HG02763 (cell line): ENCODE measurements at regions not wholly inside any gene's neighbourhood (a gene's known extent, or its start where the extent isn't known, plus 50 kb on each side); places are given as distances from the start of the nearest gene placed in this dataset.

Experiments used
- ATAC-seq: cut with Tn5 transposase; IDR thresholded peaks from one replicate; pipeline ENCODE4 v1.9.1; 2021; ENCODE audit warnings: mild to moderate bottlenecking, moderate library complexity; ENCODE audit not compliant: unreplicated experiment

DNA sequence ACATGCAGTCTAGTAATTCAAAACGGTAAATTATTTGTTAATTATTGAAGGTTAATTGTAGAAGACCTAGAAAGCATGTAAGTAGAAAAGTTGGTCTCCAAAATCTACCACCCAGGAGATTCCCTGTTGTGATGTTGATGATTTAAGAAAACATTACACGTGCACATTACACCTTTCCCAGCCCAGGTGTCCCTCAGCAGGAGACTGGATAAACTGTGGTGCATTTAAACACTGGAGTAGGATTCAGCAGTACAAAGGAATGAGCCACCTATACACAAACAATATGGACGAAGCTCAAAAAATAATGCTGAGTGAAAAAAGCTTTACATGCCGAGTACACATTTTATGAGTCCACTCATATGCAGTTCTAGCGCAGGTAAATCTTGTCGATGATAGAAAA, 109.0 kb upstream of the STARD3NL start:
- ATAC-seq, result no peak

- ATAC-seq, result no peak
Measured at GRCh38 chr7:38070718-38071117, 107.3 kb upstream of the STARD3NL start.

DNA sequence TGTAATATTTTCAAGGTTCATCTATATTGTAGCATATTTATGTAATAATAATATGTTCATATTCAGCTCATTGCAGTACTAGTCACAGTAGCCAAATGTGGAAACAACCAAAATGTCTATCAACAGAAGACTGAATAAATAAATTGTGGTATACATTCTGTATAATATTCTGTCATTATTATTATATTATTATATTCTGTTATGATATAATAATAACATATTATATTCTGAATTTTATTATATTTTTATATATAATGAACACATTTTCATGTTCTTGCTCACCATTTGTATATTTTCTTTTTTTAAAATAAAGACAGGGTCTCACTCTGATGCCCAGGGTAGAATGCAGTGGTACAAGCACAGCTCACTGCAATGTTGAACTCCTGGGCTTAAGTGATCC, 91.2 kb upstream of the STARD3NL start:
- no peak for ATAC-seq

- ATAC-seq, result no peak
Measured at GRCh38 chr7:38102507-38102906, 75.5 kb upstream of the STARD3NL start.

DNA sequence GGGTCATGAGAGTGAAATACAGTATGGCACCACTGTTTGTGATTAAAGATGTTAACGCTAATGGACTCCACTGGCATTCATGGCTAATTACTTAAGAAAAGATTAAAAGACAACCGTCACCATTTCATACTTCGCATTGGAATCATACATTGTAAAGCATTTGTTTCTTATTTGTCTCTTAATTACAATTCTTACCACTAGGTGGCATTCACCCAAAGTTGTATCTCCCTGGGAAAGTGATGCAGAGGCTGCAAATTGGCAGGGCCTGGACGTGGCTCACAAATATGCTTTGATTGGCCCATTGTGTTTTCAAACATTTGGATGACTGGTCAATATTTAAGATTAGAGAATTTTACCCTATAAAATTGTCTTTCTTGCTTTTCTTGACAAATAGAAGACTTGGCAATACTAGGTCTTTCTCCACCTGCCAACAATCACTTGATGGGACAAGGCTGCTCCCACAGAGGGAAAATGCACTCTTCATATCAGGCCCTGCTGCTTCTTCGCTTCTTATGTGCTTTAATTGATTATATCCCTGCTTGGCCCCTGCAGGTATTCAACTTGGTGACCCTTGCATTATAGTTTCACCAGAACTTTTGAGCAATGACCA, 72.1 kb upstream of the STARD3NL start:
- peak; percentile 60 for ATAC-seq

GRCh38 chr7:38107486-38107893, 70.6 kb upstream of the STARD3NL start:
- peak; percentile 60 for ATAC-seq

DNA sequence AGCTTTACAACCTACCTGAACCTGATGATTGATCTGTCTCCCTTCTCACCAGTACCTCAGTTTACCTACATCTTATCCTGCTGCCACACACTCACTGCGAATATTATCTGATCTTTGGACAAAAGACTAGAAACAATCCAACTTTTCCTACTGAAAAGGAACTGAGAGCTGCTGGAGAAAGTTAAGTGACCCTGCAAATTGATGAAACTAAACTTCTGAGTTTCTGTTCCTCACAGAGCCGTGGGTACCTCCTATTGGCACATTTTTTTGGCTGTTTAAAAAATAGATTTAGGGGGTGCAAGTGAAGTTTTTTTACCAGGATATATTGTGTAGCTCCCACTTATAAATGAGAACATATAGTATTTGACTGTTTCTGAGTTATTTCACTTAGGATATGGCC, 66.0 kb upstream of the STARD3NL start:
- ATAC-seq, result no peak

DNA sequence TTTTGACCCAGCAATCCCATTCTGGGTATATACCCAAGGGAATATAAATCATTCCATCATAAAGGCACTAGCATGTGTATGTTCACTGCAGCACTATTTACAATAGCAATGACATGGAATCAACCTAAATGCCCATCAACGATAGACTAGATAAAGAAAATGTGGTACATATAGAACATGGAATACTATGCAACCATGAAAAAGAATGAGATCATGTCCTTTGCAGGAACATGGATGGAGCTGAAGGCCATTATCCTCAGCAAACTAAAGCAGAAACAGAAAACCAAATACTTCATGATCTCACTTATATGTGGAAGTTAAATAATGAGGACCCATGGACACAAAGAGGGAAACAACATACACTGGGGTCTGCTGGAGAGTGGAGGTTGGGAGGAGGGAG, 58.0 kb upstream of the STARD3NL start:
- no peak for ATAC-seq

DNA sequence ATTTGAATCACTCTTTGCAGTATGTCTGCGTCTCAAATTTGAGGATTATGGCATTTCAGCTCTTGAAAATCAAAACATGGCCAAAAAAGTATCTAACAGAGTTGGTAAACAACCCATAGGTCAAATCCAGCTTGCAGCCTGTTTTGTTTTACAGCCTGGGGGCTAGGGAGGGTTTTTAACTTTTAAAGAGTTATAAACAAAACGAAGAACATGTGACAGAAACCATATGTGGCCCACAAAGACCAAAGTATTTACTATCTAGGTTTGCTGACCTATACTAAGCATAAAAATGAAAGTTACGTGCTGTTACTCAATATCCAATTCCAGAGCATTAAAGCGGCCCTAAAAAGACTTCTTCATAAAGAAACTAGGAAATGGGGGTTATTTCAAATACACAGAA, 55.5 kb upstream of the STARD3NL start:
- ATAC-seq, result no peak

GRCh38 chr7:38123494-38123893, 54.6 kb upstream of the STARD3NL start:
- ATAC-seq, result no peak

GRCh38 chr7:38127216-38128207, 50.5 kb upstream of the STARD3NL start:
- ATAC-seq, result no peak
